ENCODE measurements at regions not wholly inside any gene's neighbourhood (a gene's known extent, or its start where the extent isn't known, plus 50 kb on each side); places are given as distances from the start of the nearest gene placed in this dataset.

DNA sequence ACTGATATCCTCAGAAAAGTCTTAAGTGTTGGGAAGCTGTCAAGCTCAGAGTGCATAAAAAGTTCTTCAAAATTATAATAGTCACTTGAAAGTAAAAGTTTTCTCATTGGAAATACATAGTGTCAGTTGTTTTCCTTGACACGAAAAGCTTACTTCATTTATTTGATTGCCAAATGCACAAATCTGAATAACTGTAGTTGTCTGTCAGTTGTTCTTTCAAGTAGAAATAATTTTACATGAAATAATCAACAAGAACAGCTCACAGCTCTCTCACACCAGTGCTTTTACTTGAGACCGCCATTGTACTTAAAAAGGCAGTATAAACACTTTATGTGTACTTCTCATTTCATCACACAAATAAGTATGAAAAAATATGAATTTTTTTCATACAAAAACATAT is 163.3 kb upstream of the NXPH2 start:
- no peak for FAIRE-seq
- CTCF ChIA-PET = no interaction called here

More for the DNA sequence above, 163.3 kb upstream of the NXPH2 start:
- Histone ChIP-seq H4K20me1 (replicated peaks; ENCODE audit: control insufficient read depth, extremely low read depth, insufficient read depth, low read length) (no peaks in the 10 kb centered on the region), H3K9me3 (replicated peaks; ENCODE audit: control insufficient read depth, insufficient read depth, low read length) (no peaks in the 10 kb centered on the region), H2AFZ (ENCODE audit: low read depth, low read length) (no peak overlapping the region), H3K4me2 (ENCODE audit: insufficient read depth, low read length) (no peak overlapping the region), H3K4me3 (replicated peaks in 1 of 3; ENCODE audit: insufficient read depth in 1 of 3, low read depth in 1 of 3, low read length in 3 of 3) (no peak overlapping the region), H3K27ac (ENCODE audit: insufficient read depth, low read depth, low read length) (no peak overlapping the region), H3K79me2 (ENCODE audit: control insufficient read depth, insufficient read depth, low read length) (no peaks in the 10 kb centered on the region), H3K9me1 (replicated peaks; ENCODE audit: control insufficient read depth, extremely low read depth, insufficient read depth, low read length) (no peaks in the 10 kb centered on the region), H3K4me1 (ENCODE audit: control insufficient read depth, extremely low read depth, insufficient read depth, low read length) (peaks cover 7% of the 10 kb centered on the region), H3K27me3 (ENCODE audit: control insufficient read depth in 2 of 2, insufficient read depth in 2 of 2, low read length in 2 of 2) (peaks cover 0 to 14% of the 10 kb centered on the region in 2 experiments), H3K9ac (replicated peaks; ENCODE audit: extremely low read depth, insufficient read depth, low read length) (no peak overlapping the region), H3K36me3 (ENCODE audit: control insufficient read depth in 2 of 2, extremely low read depth in 1 of 2, insufficient read depth in 2 of 2, low read length in 2 of 2) (no peaks in the 10 kb centered on the region)
- intact Hi-C loops (cut with micrococcal nuclease) = no loop called here
- dilution Hi-C loops (cut with MboI; ENCODE audit: extremely low pct_ligation_motif_present, low sequenced_read_pairs) = no loop called here
- POLR2A ChIA-PET = no interaction called here
- DNase-seq (ENCODE audit: low read depth, low spot score) = no peak
- TF ChIP-seq, protein P1, sequence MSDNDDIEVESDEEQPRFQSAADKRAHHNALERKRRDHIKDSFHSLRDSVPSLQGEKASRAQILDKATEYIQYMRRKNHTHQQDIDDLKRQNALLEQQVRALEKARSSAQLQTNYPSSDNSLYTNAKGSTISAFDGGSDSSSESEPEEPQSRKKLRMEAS (IDR thresholded peaks at IDR 0.05; ENCODE audit: insufficient read depth, insufficient read length) = no peak
- TF ChIP-seq GATA2 (IDR thresholded peaks at IDR 0.05; ENCODE audit: insufficient read depth, insufficient read length, low read depth, low read length) (no peak), MYC (IDR thresholded peaks at IDR 0.05; ENCODE audit: low read depth, low read length) (no peak), EZH2 (IDR thresholded peaks at IDR 0.05; ENCODE audit: borderline replicate concordance, low read depth, low read length, severe bottlenecking) (no peak), JUN (IDR thresholded peaks at IDR 0.05; ENCODE audit: borderline replicate concordance, insufficient read depth, insufficient read length, low read depth) (no peak), POLR2A (IDR thresholded peaks at IDR 0.05; ENCODE audit: low read depth, low read length) (no peak), POLR2AphosphoS5 (IDR thresholded peaks at IDR 0.05; ENCODE audit: insufficient read depth, low read depth, low read length) (no peak), FOS (IDR thresholded peaks at IDR 0.05; ENCODE audit: borderline replicate concordance, insufficient read depth, low read length) (no peak)
- TF ChIP-seq, protein P2, sequence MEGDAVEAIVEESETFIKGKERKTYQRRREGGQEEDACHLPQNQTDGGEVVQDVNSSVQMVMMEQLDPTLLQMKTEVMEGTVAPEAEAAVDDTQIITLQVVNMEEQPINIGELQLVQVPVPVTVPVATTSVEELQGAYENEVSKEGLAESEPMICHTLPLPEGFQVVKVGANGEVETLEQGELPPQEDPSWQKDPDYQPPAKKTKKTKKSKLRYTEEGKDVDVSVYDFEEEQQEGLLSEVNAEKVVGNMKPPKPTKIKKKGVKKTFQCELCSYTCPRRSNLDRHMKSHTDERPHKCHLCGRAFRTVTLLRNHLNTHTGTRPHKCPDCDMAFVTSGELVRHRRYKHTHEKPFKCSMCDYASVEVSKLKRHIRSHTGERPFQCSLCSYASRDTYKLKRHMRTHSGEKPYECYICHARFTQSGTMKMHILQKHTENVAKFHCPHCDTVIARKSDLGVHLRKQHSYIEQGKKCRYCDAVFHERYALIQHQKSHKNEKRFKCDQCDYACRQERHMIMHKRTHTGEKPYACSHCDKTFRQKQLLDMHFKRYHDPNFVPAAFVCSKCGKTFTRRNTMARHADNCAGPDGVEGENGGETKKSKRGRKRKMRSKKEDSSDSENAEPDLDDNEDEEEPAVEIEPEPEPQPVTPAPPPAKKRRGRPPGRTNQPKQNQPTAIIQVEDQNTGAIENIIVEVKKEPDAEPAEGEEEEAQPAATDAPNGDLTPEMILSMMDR (IDR thresholded peaks at IDR 0.05; ENCODE audit: extremely low read depth in 1 of 2, insufficient read depth in 1 of 2, low read depth in 1 of 2, low read length in 2 of 2) = no peak
- no TSS peak for BruUV-seq (replicated peaks)
